ENCODE measurements at regions not wholly inside any gene's neighbourhood (a gene's known extent, or its start where the extent isn't known, plus 50 kb on each side); places are given as distances from the start of the nearest gene placed in this dataset.

- dilution Hi-C loops (cut with MboI; ENCODE audit: extremely low pct_ligation_motif_present, low sequenced_read_pairs) (no loop called here), intact Hi-C loops (cut with micrococcal nuclease) (no loop called here)
- no peaks in the 10 kb centered on the region for H3K36me3 ChIP-seq (ENCODE audit: control insufficient read depth in 2 of 2, extremely low read depth in 1 of 2, insufficient read depth in 2 of 2, low read length in 2 of 2)
- H3K27ac ChIP-seq (ENCODE audit: insufficient read depth, low read depth, low read length) = no peak overlapping the region
- no peaks in the 10 kb centered on the region for H3K9me1 ChIP-seq (replicated peaks; ENCODE audit: control insufficient read depth, extremely low read depth, insufficient read depth, low read length)
- H3K79me2 ChIP-seq (ENCODE audit: control insufficient read depth, insufficient read depth, low read length) = no peaks in the 10 kb centered on the region
- no peak for TF ChIP-seq FOS (IDR thresholded peaks at IDR 0.05; ENCODE audit: borderline replicate concordance, insufficient read depth, low read length)
- TF ChIP-seq POLR2AphosphoS5 (IDR thresholded peaks at IDR 0.05; ENCODE audit: insufficient read depth, low read depth, low read length) = no peak
- TF ChIP-seq EZH2 (IDR thresholded peaks at IDR 0.05; ENCODE audit: borderline replicate concordance, low read depth, low read length, severe bottlenecking) = no peak
- no peak for TF ChIP-seq POLR2A (IDR thresholded peaks at IDR 0.05; ENCODE audit: low read depth, low read length)
- no peak for TF ChIP-seq JUN (IDR thresholded peaks at IDR 0.05; ENCODE audit: borderline replicate concordance, insufficient read depth, insufficient read length, low read depth)
- TF ChIP-seq, protein P1, sequence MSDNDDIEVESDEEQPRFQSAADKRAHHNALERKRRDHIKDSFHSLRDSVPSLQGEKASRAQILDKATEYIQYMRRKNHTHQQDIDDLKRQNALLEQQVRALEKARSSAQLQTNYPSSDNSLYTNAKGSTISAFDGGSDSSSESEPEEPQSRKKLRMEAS (IDR thresholded peaks at IDR 0.05; ENCODE audit: insufficient read depth, insufficient read length) = no peak
- no peak for TF ChIP-seq GATA2 (IDR thresholded peaks at IDR 0.05; ENCODE audit: insufficient read depth, insufficient read length, low read depth, low read length)
- TF ChIP-seq MYC (IDR thresholded peaks at IDR 0.05; ENCODE audit: low read depth, low read length) = no peak
- TF ChIP-seq, protein P2, sequence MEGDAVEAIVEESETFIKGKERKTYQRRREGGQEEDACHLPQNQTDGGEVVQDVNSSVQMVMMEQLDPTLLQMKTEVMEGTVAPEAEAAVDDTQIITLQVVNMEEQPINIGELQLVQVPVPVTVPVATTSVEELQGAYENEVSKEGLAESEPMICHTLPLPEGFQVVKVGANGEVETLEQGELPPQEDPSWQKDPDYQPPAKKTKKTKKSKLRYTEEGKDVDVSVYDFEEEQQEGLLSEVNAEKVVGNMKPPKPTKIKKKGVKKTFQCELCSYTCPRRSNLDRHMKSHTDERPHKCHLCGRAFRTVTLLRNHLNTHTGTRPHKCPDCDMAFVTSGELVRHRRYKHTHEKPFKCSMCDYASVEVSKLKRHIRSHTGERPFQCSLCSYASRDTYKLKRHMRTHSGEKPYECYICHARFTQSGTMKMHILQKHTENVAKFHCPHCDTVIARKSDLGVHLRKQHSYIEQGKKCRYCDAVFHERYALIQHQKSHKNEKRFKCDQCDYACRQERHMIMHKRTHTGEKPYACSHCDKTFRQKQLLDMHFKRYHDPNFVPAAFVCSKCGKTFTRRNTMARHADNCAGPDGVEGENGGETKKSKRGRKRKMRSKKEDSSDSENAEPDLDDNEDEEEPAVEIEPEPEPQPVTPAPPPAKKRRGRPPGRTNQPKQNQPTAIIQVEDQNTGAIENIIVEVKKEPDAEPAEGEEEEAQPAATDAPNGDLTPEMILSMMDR (IDR thresholded peaks at IDR 0.05; ENCODE audit: extremely low read depth in 1 of 2, insufficient read depth in 1 of 2, low read depth in 1 of 2, low read length in 2 of 2) = no peak
- no peak overlapping the region for H3K9ac ChIP-seq (replicated peaks; ENCODE audit: extremely low read depth, insufficient read depth, low read length)
- no TSS peak for BruUV-seq (replicated peaks)
- H3K4me3 ChIP-seq (replicated peaks in 1 of 3; ENCODE audit: insufficient read depth in 1 of 3, low read depth in 1 of 3, low read length in 3 of 3) = no peak overlapping the region
- H4K20me1 ChIP-seq (replicated peaks; ENCODE audit: control insufficient read depth, extremely low read depth, insufficient read depth, low read length) = no peaks in the 10 kb centered on the region
- no peak for FAIRE-seq
- POLR2A ChIA-PET = no interaction called here
- H3K27me3 ChIP-seq (ENCODE audit: control insufficient read depth in 2 of 2, insufficient read depth in 2 of 2, low read length in 2 of 2) = no peaks in the 10 kb centered on the region
- H3K4me2 ChIP-seq (ENCODE audit: insufficient read depth, low read length) = no peak overlapping the region
- no peak for DNase-seq (ENCODE audit: low read depth, low spot score)
- CTCF ChIA-PET = no interaction called here
- no peaks in the 10 kb centered on the region for H3K4me1 ChIP-seq (ENCODE audit: control insufficient read depth, extremely low read depth, insufficient read depth, low read length)
- H2AFZ ChIP-seq (ENCODE audit: low read depth, low read length) = no peak overlapping the region
- peaks cover 3% of the 10 kb centered on the region for H3K9me3 ChIP-seq (replicated peaks; ENCODE audit: control insufficient read depth, insufficient read depth, low read length)
Observed at GRCh38 chr5:28750251-28750650, 1711.9 kb upstream of the CDH9 start.

Data from endothelial cell of umbilical vein (primary cell).